ENCODE measurements at regions not wholly inside any gene's neighbourhood (a gene's known extent, or its start where the extent isn't known, plus 50 kb on each side); places are given as distances from the start of the nearest gene placed in this dataset.
A peak's percentile ranks its signal among the peaks of the same experiment; 100 is the strongest.

- TF ChIP-seq IRF1 (CRISPR knock-in tag; IDR thresholded peaks at IDR 0.05): no peak
- TF ChIP-seq MLX (CRISPR knock-in tag; IDR thresholded peaks at IDR 0.05): no peak
Measured at GRCh38 chr11:121870206-121871045, 245.6 kb downstream of the BLID start (continued).

- no peak overlapping the region for H3K4me3 Mint-ChIP-seq
- DNase-seq (ENCODE audit: low spot score) (no peak), ATAC-seq (peak; percentile 34; the same call in 1 of the 2 replicates)
- peaks cover 27% of the 10 kb centered on the region for H3K4me1 Mint-ChIP-seq
- H3K36me3 Mint-ChIP-seq: no peaks in the 10 kb centered on the region
- peaks cover 8% of the 10 kb centered on the region for H3K9me3 Mint-ChIP-seq
- no peaks in the 10 kb centered on the region for H3K27me3 Mint-ChIP-seq (ENCODE audit: low read depth)
- CTCF ChIA-PET: no interaction called here
- H3K27ac Mint-ChIP-seq: no peak overlapping the region
- POLR2A ChIA-PET: interaction anchor here (0.5 kb wide), 1 partner anchor 171 kb away, joined by 5 read pairs; no protein-coding TSS in a partner anchor
- TF ChIP-seq RELA (CRISPR knock-in tag; IDR thresholded peaks at IDR 0.05; ENCODE audit: borderline replicate concordance) (no peak), ELF4 (CRISPR knock-in tag; IDR thresholded peaks at IDR 0.05; ENCODE audit: low read depth) (no peak), ATF3 (CRISPR knock-in tag; conservative IDR thresholded peaks at IDR 0.05) (no peak), GABPB1 (CRISPR knock-in tag; IDR thresholded peaks at IDR 0.05) (no peak), EMX1 (CRISPR knock-in tag; IDR thresholded peaks at IDR 0.05) (no peak), NFATC4 (CRISPR knock-in tag; IDR thresholded peaks at IDR 0.05) (no peak), MXD4 (CRISPR knock-in tag; IDR thresholded peaks at IDR 0.05; ENCODE audit: borderline replicate concordance) (no peak), ZNF232 (CRISPR knock-in tag; IDR thresholded peaks at IDR 0.05) (no peak), ATF6 (CRISPR knock-in tag; IDR thresholded peaks at IDR 0.05) (no peak), JAZF1 (CRISPR knock-in tag; IDR thresholded peaks at IDR 0.05) (no peak), USF1 (CRISPR knock-in tag; IDR thresholded peaks at IDR 0.05) (no peak), ZNF317 (CRISPR knock-in tag; IDR thresholded peaks at IDR 0.05; ENCODE audit: borderline replicate concordance, low read depth) (no peak), HMGA2 (CRISPR knock-in tag; IDR thresholded peaks at IDR 0.05) (no peak), SOX15 (CRISPR knock-in tag; IDR thresholded peaks at IDR 0.05) (no peak), ZNF423 (CRISPR knock-in tag; IDR thresholded peaks at IDR 0.05) (no peak)
Measured at GRCh38 chr11:121869478-121869877, 246.5 kb downstream of the BLID start.

GRCh38 chr11:121866754-121867153 lies 249.3 kb downstream of the BLID start:
- Mint-ChIP-seq H3K4me1 (peaks cover 25% of the 10 kb centered on the region), H3K9me3 (peaks cover 8% of the 10 kb centered on the region), H3K27ac (no peak overlapping the region), H3K4me3 (no peak overlapping the region), H3K36me3 (no peaks in the 10 kb centered on the region), H3K27me3 (ENCODE audit: low read depth) (no peaks in the 10 kb centered on the region)
- ATAC-seq (no peak), DNase-seq (ENCODE audit: low spot score) (no peak)
- ChIA-PET POLR2A (no interaction called here), CTCF (interaction anchor here (0.7 kb wide), 1 partner anchor 212 kb away, joined by 4 read pairs; no protein-coding TSS in a partner anchor)
- TF ChIP-seq CTCF (IDR thresholded peaks at IDR 0.05) (no peak), ZNF671 (CRISPR knock-in tag; IDR thresholded peaks at IDR 0.05) (no peak), NR1H2 (CRISPR knock-in tag; IDR thresholded peaks at IDR 0.05) (no peak), STAT6 (CRISPR knock-in tag; conservative IDR thresholded peaks at IDR 0.05; ENCODE audit: low read depth) (no peak), MAX (CRISPR knock-in tag; IDR thresholded peaks at IDR 0.05) (no peak), ZBTB21 (CRISPR knock-in tag; IDR thresholded peaks at IDR 0.05; ENCODE audit: borderline replicate concordance) (no peak)
